NCI-H2227 treated with DMSO at 0.1 percent for 48 hours (cell line): ENCODE measurements at regions not wholly inside any gene's neighbourhood (a gene's known extent, or its start where the extent isn't known, plus 50 kb on each side); places are given as distances from the start of the nearest gene placed in this dataset.

Experiments used
- DNase-seq: peaks from one replicate; lab custom pipeline; 2025; lab: John Stamatoyannopoulos, UW

GRCh38 chr16:85562093-85562786 is 50.9 kb upstream of the GSE1 start:
- no peak for DNase-seq

GRCh38 chr16:85563034-85563433 is 50.1 kb upstream of the GSE1 start:
- no peak for DNase-seq
